ENCODE measurements at regions not wholly inside any gene's neighbourhood (a gene's known extent, or its start where the extent isn't known, plus 50 kb on each side); places are given as distances from the start of the nearest gene placed in this dataset.

- no peak for TF ChIP-seq CTCF (IDR thresholded peaks at IDR 0.05; ENCODE audit: insufficient read depth, low read depth, low read length)
- no peak for TF ChIP-seq EZH2 (IDR thresholded peaks at IDR 0.05; ENCODE audit: insufficient read depth, low read length)
Measured at GRCh38 chr1:157442065-157442464, 110.2 kb downstream of the FCRL5 start.
